HG02678 (cell line): ENCODE measurements at regions not wholly inside any gene's neighbourhood (a gene's known extent, or its start where the extent isn't known, plus 50 kb on each side); places are given as distances from the start of the nearest gene placed in this dataset.

Experiments used
- ATAC-seq: cut with Tn5 transposase; IDR thresholded peaks from one replicate; pipeline ENCODE4 v1.9.1; 2021; ENCODE audit warnings: mild to moderate bottlenecking, moderate library complexity; ENCODE audit not compliant: unreplicated experiment

DNA sequence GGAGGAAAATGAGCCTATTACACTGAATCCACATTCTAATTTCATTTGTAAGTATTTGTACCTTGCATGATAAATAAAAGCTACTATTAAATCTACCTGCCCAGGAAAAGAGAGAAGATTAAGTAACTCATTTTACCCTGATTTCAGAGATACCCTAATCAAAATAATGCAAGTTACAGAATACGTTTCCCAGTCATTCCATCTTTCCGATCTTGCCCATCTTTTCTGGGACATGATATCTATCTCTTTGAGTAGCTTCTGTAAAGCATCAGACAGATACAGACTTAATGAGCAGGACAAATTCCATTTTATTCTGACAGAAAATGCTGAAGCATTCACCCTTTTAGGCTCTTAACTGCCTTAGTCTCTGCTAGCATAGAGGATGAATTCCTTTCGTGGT lies 56.6 kb downstream of the SPRY2 start:
- no peak for ATAC-seq

DNA sequence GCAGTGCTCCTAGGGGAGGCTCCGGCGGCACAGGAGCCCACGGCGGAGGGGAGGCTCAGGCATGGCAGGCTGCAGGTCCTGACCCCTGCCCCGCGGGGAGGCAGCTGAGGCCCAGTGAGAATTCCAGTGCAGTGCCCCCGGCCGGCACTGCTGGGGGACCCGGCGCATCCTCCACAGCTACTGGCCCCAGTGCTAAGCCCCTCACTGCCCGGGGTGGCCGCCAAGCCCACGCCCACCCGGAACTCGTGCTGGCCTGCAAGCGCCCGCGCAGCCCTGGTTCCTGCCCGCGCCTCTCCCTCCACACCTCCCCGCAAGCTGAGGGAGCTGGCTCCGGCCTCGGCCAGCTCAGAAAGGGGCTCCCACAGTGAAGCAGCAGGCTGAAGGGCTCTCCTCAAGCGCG lies 62.2 kb downstream of the SPRY2 start:
- no peak for ATAC-seq

DNA sequence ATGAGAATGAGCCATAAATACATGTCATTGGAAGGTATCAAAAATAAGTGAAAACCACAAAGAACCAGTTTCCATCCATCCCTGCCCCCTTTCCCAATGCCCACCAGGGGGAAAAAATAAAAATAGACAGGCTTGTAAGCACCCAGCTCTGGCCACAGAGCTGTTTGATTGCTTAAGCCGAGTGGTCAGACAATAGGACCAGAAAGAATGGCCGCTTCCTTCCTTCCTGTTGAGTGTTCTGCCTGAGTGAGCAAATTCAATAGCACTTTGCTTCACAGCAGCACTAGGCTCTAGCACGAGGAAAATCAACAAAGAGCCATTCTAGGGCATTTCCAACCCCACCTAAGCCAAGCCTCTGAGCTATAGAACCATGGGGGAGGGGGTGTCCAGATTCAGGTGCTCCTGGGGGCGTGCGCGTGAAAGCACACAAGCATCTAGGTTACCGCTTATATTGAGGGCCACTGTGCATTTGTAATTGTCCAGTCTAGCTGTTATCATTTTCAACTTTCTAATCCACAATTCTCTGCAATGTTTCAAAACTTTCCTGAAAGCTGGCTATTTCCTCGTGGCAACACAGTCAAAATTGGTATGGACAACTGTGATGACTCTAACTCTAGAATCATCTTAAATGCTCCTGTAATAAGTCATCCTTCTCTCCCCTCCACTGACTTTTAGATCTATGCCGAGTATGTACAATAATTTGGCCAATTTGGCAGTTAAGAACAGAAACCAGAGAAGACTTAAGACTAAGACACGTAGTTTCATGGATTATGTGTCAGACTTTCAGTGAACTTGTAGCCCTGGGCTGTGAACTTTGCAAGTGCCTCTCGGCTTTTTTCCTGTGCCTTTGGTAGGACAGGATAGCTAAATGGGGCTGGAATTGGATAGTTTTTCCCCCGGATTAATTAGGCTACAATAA lies 64.3 kb downstream of the SPRY2 start:
- ATAC-seq, result no peak

DNA sequence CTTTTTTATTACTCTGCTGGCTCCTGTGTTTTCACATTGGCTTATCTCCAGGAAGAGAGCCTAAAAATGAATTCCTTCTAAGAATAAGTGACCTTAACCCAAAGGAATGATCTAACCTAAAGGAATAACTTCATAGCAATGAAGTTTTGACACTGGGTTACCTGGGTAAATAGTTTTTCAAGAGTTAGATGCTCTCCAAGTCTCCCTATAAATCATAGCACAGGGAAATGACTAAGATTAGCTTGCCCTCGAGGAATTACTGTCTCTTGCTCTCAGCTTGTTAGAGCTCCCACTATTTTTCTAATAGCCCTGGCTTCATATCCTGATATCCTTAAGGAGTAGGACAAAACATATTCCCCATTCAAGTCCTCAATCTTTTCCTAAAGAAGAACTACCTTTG lies 66.3 kb downstream of the SPRY2 start:
- no peak for ATAC-seq

DNA sequence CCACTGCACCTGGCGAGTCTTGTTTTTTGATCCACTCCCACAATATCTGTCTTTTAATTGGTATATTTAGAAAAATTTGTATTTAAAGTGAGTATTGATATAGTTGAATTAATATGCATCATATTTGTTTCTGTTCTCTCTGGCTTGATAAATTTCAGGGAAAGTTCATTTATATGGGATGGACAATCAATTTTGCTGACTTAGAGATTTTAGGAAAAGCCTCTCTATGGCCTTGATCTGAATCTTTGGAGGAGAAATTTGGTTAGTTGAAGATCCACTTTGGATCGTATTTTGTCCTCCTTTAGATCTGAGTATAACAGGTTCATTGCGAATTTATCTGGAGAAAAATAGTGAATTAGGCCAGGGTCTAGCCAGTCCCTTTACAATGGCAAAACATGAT lies 67.2 kb downstream of the SPRY2 start:
- ATAC-seq, result no peak

DNA sequence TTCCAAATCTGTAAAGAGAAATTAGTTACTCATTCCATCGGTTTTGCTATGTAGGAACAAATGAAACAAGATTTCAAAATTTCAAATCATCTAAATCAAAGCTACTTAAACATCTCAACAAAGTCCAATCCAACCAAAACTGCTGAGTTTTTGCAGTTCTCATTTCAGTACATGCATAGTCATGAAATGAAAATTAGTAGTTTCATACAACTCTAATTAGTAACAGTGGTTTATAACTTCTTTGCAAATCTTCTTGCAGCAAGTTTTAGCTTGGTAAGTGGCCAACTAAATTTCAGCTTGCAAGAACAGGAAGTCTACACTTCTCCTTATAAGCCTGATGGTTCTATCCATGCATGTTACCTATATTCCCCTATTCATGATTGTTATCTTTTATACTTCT lies 75.6 kb downstream of the SPRY2 start:
- peak; percentile 62 for ATAC-seq

DNA sequence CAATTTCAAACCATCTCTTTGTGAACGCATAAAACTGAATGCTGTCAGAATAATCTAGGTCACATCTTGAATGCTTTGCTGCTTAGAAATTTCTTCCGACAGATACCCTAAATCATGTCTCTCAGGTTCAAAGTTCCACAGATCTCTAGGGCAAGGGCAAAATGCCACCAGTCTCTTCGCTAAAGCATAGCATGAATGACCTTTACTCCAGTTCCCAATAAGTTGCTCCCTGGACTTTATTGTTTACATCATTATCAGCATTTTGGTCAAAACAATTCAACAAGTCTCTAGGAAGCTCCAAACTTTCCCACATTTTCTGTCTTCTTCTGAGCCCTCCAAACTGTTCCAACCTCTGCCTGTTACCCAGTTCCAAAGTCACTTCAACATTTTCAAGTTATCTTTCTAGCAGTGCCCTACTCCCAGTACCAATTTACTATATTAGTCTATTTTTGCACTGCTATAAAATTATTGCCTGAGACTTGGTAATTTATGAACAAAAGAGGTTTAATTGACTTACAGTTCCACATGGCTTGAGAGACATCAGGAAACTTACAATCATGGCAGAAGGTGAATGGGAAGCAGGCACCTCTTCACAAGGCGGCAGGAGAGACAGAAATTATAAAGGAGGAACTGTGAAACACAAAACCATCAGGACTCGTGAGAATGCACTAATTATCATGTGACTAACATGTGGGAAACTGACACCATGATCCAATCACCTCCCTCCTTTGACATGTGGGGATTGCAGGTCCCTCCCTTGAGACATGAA lies 77.0 kb downstream of the SPRY2 start:
- no peak for ATAC-seq

DNA sequence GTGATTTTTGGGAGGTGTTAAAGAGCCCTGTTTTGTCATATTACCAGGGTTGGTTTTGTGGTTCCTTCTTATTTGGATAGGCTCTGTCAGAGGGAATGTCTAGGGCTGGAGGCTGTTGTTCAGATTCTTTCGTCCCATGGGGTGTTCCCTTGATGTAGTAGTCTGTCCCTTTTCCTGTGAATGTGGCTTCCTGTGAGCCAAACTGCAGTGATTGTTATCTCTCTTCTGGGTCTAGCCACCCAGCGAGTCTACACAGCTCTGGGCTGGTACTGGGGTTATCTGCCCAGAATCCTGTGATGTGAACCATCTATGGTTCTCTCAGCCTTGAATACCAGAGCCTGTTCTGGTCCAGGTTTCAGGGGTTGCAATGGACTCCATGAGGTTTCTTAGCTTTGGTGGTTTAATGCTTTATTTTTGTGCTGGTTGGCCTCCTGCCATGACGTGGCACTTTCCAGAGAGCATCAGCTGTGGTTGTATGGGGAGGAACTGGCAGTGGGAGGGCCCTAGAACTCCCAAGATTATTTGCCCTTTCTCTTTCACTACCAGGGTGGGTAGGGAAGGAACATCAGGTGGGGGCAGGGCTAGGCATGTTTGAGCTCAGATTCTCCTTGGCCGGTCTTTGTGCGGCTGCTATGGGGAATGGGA lies 78.8 kb downstream of the SPRY2 start:
- ATAC-seq, result no peak

DNA sequence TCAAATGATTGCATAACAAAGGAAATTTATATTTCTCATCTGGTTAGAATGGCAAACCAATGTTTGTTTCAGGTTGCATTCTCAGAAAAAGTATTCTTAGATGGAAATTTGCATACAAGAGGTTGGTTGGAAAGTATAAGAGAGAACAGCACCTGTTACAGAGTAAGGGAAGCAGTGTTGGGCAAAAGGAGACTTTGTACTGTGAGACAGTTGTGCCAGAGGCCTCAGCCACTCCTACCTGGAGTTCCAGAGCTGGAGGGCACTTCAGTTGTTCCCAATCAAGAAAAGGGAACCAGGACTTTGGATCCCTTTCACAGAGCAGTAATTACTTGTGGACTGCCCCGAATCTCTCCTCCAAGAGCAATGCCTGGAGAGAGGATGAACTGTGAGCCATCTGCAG lies 81.8 kb downstream of the SPRY2 start:
- peak; percentile 77 for ATAC-seq

DNA sequence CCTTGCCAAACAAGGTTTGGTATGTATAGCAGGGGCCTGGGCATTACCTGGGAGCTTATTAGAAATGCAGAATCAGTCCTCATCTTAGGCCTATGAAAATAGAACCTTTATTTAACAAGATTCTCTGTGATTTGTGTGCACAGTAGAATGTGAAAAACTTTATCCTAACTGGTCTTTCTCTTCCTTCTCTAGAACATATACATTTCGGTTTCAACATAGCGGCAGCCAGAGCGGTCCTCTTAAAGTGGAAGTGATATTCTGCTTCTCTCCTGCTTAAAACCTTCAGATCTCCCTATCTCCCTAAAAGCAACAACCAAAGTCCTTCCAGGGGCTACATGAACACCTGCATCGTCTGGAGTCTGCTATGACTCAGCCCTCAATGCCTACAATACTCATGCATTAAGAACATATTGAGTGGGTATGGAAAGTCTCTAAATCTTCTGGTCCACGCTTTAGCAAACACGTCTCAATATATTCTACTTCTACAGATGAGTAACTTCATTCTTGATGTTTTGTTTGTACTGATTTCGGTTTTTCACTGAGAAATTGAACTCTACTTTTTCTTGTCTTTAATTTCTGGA lies 84.5 kb downstream of the SPRY2 start:
- peak; percentile 85 for ATAC-seq

DNA sequence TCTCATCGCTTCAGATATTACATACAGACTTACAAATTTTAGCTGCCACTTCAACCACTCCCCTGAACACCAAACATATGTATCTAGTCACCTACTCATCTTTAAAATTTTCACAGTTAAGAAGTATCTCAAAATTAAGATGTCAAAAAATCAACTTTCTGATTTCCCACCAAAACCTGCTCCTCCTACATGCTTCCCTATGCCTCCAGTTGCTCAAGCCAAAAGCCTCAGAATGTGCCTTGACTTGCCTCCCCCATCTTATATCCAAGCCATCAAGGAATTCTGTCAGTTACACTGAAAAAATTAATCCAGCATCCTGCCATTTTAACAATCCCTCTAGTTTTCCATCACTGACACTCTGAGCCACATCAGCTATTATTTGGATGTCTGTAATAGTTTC lies 85.0 kb downstream of the SPRY2 start:
- ATAC-seq, result no peak

DNA sequence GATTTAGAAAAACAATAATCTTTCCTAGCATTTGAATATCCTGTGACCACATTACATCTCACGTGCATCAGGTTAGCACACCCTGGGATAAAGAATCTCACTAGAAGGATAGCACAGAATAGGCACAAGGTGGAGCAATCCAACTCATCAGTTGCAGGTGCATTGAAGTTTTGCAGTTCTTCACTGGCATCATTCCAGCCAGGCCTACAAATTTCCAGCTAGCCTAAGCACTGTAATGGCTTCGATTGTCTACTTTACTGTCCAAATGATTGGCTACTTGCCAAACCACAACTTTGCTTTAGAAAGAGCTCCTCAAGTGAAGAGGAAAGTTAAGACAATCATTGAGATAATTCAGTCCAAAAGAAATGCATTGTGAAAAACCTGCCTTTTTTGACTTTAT lies 89.5 kb downstream of the SPRY2 start:
- ATAC-seq, result no peak

DNA sequence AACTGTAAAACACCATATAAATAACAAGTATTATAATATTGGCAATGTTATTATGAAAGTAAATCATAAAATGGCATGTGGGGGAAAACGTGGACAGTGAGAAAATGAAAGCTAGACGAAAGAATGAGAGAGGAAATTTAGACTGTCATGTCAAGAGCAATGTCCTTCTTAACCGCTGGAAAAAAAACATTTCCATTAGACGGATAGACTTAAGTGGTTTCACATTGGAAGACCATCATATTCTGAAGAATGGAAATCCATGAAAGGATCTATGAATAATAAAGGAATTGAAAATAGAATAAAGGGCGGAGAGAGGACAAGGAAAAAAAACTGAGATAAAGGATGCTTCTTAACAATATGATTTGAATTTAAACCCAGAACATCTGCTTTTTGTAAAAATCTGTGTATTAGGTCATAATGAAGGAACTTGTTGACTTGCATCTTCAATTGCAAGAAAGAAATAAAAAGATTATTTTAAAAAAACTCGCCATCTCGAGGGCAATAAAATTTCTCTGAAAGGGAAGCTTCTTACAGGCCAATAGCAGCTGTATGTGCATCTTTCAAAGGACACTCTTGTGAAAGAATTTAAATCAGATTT lies 90.6 kb downstream of the SPRY2 start:
- no peak for ATAC-seq

DNA sequence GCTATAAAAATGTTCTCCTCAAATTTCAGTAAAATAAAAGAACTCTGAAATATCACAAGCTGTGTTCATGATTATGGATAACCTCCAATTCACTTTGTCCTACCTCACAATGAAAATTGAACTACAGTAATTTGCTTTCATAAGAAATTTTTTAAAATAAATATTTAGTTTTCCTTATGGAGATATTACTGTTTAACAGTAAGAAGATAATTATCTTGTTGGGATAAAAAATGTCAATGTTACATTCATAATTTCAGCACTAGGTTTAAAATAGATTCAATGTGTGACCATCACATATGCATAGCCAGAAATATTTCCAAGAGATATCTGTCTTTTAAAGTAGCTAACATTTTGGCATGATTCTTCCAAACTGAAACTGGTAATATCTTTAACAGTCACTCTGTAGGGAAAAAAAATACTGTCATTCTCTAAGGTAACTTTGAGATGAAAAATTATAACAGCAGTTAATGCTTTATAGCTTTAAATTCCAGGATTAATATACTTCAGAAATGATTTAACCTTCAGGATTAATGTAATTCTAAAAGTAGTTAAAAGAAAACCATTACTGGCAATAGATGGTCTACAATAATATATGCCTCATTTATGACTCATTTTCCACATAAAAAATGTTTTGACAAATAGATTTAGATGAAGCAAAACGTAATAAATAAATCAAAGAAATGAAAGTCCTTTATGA lies 91.3 kb downstream of the SPRY2 start:
- ATAC-seq, result no peak

DNA sequence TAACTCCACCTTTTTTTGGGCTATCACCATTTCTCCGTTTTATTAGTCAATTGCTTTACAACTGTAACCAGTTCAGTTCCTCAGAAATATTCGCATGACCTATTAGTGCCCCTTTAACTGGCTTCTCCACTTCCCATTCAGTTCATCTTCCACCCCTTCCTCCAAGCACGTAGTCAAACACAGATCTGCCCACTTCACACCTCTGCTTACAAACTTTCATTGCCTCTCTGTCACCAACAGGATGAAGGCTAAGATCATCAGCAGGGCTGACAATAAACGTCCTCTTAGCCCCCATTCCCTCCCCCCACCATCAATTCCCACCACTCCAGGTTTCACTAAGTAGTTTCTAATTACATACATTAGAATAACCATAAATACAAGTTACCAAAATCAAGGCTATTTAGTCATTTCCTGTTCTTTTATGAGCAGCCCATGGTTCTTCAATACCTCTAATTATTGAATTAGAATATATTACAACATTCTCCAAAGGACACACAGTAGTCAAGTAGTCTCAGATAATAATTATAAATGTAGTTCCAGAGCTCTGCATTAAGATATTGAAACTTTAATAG lies 95.7 kb downstream of the SPRY2 start:
- ATAC-seq, result no peak

DNA sequence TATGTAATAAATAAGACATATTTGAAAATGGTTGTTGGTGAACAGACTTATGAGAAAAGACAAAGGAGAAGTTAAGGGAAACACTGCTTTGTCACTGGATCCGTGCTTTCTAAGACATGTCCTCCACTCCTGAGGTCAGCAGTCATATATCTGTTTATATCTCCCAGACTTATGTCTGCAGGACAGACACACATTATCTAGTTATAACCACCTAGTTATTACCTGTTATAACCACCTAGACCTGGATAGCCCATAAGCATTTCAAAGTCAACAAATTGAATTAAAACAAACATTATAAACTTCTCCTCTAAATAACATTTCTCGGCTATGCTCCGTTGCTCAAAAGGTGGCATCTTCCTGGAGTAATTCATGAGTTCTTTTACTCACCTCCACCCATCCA lies 96.4 kb downstream of the SPRY2 start:
- no peak for ATAC-seq

DNA sequence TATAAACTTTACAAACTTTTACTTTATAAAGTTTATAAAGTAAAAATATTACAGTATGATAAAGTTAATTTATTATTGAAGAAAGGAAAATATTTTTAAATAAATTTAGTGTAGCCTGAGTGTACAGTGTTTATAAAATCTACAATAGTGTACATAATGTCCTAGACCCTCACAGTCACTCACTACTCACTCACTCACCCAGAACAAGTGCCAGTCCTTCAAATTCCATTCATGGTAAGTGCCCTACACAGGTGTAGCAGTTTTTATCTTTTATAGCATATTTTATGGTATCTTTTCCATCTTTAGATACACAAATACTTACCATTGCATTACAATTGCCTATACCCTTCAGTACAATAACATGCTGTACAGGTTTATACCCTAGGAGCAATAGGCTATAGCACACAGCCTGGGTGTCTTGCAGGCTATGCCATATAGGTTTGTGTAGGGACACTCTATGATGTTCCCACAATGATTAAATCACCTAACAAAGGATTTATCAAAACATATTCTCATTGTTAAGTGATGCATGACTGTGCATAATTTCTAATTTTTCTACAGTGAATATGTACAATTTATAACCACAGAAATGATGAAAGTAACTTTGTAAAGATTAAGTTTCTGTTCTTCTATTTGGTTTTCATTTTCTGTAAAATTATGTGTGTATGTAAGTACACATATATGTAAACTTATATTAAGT lies 98.0 kb downstream of the SPRY2 start:
- ATAC-seq, result no peak

DNA sequence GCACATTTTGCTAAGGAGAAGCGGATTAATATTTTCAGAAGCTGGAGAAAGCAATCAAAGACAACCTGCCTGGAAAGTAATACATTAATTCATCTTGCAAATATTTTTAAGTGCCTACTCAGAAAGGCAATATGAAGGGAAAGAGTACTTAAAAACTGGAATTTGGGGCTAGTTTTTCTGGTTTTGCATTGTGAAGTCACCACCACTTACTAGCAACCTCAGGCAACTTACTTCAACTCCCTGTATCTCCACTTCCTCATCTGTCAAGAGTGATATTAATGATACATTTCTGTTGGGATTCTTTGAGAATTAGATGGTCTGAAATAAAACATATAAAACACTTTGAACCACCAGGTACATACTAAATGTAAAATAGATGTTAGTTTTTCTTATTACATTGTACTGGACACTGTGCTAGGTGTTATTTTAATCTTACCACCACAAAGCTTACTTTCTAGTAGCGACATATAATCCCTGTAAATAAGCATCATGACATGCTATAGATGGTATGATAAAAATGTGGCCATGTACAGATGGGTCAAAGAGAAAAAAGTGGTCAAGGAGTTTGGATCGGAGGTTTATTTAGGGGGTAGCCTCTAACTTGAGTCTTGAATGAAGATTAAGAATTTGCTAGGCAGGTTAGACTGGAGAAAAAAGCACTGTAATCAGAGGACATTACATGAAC lies 101.2 kb downstream of the SPRY2 start:
- no peak for ATAC-seq

DNA sequence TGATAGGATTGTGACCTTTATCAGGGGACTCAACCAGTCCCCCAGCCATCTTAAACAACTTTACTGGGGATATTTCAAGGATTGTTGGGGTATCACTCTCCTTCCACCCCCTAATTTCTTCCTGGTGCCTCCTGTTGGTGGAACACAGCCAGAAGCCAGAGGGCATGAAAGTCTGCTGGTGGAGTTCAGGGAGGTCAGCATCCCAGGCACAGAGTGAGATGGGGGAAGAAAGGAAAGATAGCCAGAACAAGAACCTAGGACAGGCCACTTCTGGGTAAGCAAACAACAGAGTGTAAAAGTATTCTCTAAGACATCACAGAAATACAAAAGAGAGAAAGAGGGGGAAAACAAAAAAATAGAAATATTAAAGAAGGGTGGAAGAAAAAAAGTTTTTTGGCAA lies 101.8 kb downstream of the SPRY2 start:
- ATAC-seq, result no peak
